SK-N-SH (cell line): ENCODE measurements at regions not wholly inside any gene's neighbourhood (a gene's known extent, or its start where the extent isn't known, plus 50 kb on each side); places are given as distances from the start of the nearest gene placed in this dataset.

ENCODE experiments used
- CHD2 ChIP-seq: fragments of 150-350 bp; IDR thresholded peaks from 2 replicates; pipeline ENCODE4 v1.6.1; 2018; ENCODE audit warnings: low read length; ENCODE audit not compliant: partially characterized antibody
- CTCF ChIP-seq: fragments of 200-600 bp; sonication (generic); IDR thresholded peaks from 2 replicates; pipeline ENCODE4 v1.6.1; 2017; ENCODE audit warnings: antibody characterized with exemption, mild to moderate bottlenecking, moderate library complexity
- EP300 ChIP-seq, 2 experiments: IDR thresholded peaks; 2 replicates each; pipeline versions ENCODE4 v1.4.0 to v1.6.1; 2012; ENCODE audit warnings: borderline replicate concordance in 1 of 2, low read depth in 1 of 2, low read length in 1 of 2
- EZH2phosphoT487 ChIP-seq: fragments of 200-600 bp; sonication (generic); IDR thresholded peaks from 2 replicates; pipeline ENCODE4 v1.6.1; 2017; ENCODE audit warnings: low read depth, mixed run types, mild to moderate bottlenecking, antibody characterized with exemption, moderate library complexity, borderline replicate concordance
- GATA2 ChIP-seq: sonication (generic); formaldehyde crosslinking; IDR thresholded peaks from 2 replicates; pipeline ENCODE4 v1.5.0; 2020; ENCODE audit warnings: mild to moderate bottlenecking, missing genetic modification reagents
- NFIC ChIP-seq: IDR thresholded peaks from 2 replicates; pipeline ENCODE4 v1.4.0; 2012; ENCODE audit warnings: borderline replicate concordance
- NRF1 ChIP-seq: IDR thresholded peaks from 2 replicates; pipeline ENCODE4 v1.6.1; 2012; ENCODE audit warnings: low read depth, mild to moderate bottlenecking, low read length
- PBX3 ChIP-seq: IDR thresholded peaks from 2 replicates; pipeline ENCODE4; 2012
- RAD21 ChIP-seq: IDR thresholded peaks from 2 replicates; pipeline ENCODE4 v1.6.1; 2012; ENCODE audit warnings: mild to moderate bottlenecking, low read length
- TAF1 ChIP-seq: IDR thresholded peaks from 2 replicates; pipeline ENCODE4 v1.6.1; 2012; ENCODE audit warnings: low read depth, mild to moderate bottlenecking, low read length, moderate library complexity, borderline replicate concordance
- USF2 ChIP-seq: fragments of 150-350 bp; IDR thresholded peaks from 2 replicates; pipeline ENCODE4 v1.6.1; 2017; ENCODE audit warnings: antibody characterized with exemption, low read length, low read depth, borderline replicate concordance
- ZBTB33 ChIP-seq: IDR thresholded peaks from 2 replicates; pipeline ENCODE4 v1.4.0; 2012; ENCODE audit warnings: low read depth, borderline replicate concordance

- TF ChIP-seq USF2 (no peak), RAD21 (no peak), CTCF (no peak), PBX3 (no peak), EZH2phosphoT487 (no peak), NFIC (no peak), EP300 (IDR thresholded peaks at IDR 0.05; ENCODE audit: borderline replicate concordance in 1 of 2, low read depth in 1 of 2, low read length in 1 of 2) (no peak), GATA2 (no peak), CHD2 (no peak), TAF1 (no peak), NRF1 (no peak), ZBTB33 (no peak)
These were observed 197.0 kb upstream of the PRICKLE1 start for GRCh38 chr12:42786400-42787148.
